GM21786 (cell line): ENCODE measurements at regions not wholly inside any gene's neighbourhood (a gene's known extent, or its start where the extent isn't known, plus 50 kb on each side); places are given as distances from the start of the nearest gene placed in this dataset.

ENCODE experiments used
- ATAC-seq: cut with Tn5 transposase; IDR thresholded peaks from one replicate; pipeline ENCODE4 v1.9.1; 2021; ENCODE audit not compliant: unreplicated experiment

DNA sequence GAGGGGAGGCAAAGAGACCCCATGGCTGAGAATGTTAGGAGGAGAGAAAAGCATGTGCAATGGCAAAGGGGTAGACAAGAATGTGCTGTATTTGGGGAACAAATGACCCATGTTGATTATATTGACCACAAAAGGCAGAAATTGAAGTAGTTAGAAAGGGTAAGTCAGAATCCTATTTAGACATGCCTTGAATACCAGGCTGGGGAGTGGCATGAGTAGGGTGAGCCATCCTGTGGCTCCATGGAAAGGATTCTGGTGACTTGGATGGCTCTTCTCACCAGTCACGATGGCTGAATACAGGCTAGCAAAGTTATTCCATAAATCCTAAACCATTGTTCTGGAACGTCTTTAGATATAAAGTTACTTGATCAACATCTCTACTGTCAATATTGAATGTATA is 73.4 kb upstream of the MEF2C start:
- ATAC-seq = no peak

DNA sequence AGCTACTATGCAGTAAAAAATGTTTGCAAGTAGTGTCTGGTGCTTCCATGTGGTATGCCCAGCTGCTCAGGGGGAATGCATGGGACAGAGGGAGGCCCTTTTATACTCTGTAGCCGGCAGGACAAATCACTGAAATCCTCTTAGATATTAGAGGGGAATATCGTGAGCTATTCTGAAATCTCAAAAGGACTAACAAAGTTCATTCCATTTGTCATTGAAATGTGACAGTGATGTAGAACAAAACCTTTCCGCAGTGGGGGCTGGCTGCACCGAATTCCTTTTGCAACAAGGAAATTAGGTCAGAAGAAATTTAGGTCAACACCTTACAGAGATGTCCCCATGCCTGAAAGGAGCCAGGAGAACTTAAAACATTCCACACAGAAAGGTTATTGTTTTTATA is 72.4 kb upstream of the MEF2C start:
- ATAC-seq = no peak

DNA sequence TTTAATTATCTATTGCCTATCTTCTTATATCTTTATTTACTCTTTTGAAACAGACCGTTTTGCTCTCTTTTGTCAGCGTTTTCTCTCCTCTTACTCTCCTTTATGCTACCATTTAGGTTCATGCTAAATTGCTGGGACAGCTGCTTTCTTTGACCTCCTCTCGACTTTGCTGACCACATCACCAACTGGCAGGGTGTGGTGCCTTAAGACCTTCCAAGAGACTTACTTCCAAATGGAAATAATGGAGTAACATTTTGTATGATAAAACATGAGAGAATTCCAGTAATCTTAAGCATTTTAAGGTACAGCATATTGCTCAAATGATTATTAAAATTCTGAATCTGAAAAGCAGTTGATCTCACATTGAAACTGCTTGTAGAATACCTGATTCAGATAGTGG is 71.5 kb upstream of the MEF2C start:
- ATAC-seq = no peak

DNA sequence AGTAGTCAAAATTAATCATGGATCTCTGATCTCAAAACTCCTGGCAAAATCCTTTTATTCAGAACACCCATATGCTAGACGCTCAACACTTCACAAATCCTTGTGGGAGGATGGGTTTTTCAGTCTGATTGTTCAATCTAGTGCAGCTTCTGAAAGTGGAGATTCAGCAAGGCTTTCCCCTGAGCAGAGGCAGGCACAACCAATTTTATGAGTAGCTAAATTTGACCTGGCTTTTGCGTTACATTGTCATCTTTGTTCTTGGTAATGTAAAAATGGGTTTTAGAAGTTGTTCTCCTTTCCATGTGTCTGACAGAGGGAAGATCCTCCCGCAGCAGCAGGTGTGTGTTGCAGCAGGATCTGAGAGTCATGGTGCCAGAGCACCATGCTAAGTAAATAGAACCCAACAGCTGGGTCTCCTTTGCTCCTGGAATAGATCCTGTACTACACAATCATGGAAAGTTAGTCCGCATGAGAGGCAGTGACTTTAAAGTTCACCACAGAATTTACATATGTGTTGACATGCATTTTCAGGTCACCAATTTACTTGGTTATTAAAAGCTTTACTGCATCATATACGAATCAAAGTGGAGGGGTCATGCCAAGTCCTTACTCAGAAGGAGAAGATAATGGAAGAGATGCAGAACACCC is 70.1 kb upstream of the MEF2C start:
- ATAC-seq = no peak

DNA sequence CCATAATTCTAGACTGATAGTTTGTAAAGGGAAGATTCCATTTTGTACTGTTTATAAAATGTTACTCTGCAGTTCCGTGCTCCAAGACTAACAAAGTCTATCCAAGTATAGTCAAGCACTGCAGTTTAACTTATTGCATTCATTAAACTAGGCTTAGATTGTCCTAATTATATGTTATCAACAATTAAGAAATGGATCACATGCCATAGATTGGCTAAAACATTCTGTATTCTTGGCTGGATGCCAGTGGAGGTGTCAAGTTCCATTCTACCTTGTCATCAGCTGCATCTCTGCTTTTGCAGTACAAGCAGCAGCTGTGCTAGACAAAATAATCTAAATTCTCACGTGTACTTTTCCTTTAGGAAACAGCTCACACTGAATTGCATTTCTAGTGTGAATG is 69.4 kb upstream of the MEF2C start:
- no peak for ATAC-seq

DNA sequence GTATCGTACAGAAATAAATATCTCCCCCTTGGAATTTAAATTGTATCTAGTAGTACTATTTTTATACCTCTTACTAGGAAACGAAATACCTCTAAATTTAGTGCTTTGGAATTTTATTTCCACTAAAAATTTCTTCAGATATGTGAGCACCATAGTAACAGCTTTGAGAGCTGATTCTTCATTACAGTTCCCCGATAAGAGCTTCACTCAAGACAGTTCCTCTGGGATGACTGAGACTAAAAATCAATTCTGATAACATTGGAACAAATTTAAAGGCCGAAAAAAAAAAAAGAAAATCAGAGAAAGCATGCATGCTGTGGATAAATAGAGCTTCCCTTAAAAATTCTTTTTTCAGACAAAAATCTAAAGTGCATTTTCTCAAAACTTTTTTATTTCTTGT is 68.5 kb upstream of the MEF2C start:
- no peak for ATAC-seq

DNA sequence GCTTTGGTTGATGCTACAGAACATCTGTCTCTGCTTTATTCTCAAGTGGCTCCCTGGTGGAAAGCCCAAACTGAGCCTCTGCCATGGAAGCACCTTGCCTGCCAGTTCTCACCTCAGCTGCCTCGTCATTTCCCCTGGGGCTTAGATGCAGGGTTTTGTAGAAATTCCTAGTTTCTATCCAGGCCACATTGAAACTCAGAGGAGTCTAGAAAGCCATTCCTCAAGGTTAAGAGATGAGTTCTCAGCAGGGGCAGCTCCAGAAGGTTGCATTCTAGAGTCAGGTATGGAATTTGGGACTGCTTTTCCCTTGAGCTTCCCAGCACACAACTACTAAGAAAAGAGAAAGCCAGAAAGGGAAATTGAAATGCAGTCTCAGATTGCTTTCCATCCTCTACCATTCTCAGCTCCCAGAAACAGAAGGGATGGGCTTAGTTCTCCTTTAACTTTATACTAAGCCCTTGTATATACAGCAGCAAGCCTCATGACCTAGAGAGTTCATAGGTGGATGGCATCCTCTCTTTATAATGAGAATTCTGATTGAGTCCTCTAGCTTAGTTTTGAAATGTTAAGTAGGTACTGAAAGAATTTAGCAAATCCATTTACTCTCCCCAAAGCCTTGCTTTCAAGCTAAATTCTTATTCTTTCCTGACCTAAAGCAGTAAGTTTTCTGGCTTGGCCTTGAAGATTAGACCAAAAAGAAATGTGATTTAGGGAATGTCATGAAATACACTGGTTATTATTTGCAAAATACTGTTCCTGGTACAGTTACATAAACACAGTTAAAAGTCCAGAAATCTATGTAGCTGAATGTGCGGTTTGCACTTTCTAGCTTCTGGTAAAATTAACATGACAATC is 66.0 kb upstream of the MEF2C start:
- no peak for ATAC-seq

DNA sequence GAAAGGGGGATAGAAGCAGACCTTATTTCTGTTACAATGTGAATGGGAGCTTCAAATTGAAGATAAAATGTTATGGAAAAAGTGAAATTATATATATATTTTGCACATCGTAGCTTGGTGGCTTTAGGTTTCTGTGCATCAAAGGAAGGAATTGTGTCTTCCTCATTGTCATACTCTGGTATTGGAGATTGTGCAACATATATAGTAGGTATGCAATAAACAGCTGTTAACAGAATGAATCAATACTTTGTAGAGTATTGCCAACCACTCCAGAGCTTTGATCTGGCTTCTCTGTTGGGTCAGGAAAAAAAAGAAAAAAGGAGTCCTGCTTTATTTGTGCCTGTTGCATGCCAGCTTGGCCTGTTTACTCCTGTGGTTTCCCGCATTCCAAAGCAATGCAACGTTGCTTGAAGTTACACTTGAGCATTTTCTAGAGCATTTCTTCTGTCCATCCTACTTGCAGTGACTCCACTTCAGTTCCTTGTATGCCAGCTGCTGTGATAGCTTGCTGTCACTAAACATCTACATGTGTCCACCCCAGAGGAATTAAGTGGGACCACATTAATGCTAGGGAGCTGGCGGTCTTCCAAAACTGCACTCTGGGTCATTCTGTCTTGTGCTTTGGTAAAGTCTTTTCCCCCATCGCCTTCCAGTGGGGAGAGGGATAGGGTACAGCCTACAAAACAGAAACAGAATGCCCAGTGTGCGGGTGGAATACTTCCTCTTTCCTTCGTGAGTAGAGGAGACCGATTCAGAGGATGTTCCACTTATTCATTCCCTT is 62.0 kb upstream of the MEF2C start:
- no peak for ATAC-seq

DNA sequence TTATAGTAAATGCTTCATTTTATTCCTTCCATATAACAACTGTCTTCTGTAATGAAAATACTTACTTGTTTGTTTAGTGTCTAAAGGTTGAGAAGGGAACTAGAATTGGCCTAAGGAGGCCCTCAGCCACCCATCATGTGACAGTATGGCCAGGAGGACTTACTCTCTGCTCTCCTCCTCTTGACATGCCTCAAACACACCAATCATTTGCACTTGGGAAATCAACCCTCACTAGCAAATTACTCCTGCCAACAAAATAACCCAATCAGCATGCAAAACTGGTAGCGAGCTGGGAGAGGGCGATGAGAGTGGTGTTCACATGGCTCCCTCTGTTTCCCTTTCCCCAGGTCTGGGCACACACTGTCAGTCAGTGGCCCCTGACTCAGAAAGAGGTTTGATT is 58.6 kb upstream of the MEF2C start:
- no peak for ATAC-seq

DNA sequence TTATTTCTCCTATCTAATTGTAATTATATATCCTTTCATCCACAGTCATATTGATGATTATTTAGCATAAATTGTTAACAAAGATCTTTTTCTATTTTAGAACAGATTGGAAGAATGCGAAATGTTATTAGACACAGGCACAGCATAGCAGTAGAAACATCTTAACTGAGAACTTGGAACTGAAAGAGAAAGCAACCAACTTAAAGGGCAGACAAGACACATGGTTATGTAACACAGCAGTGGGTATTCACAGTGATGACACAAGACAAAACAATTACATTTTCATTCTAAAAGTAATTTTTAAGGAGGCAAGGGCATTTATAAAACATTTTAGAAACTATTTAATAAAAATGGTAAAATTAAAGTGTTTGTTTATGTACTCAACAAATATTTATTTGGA is 57.7 kb upstream of the MEF2C start:
- peak; percentile 97 for ATAC-seq

DNA sequence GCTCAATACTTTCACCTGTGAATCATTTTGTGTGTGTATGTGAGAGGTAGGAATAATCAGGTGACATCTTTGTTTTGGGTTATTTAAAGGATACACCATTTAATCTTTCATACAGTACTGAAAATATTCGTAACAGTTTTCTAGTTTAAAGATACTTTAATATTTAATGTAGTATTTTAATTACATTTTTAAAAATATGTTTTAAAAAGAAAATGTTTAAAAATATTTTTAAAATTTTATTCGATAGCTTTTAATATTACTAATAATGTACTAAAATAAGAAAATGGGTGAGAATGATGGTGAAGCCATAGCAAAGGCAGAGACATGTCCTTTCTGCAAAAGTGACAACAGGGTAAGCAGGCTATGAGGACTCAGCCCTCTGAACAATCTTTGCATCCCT is 56.3 kb upstream of the MEF2C start:
- no peak for ATAC-seq

DNA sequence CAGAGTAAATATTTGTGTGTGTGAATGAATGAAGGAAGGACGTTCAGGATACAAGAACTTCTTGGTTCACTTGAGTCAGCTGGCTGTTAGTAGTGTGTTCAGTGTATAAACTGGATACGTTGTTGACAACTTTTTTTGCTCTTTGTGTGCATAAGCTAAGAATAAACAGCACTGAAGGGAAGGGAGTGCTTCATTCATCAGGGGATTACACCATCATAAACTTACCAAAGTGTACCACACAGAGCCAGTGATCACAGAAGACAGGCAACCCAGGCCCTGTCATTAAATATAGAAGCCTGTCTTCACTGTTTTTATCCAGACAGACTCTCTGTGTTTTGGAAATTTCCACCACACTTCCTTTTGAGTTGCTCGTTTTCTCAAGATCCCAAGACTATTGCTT is 55.5 kb upstream of the MEF2C start:
- no peak for ATAC-seq

DNA sequence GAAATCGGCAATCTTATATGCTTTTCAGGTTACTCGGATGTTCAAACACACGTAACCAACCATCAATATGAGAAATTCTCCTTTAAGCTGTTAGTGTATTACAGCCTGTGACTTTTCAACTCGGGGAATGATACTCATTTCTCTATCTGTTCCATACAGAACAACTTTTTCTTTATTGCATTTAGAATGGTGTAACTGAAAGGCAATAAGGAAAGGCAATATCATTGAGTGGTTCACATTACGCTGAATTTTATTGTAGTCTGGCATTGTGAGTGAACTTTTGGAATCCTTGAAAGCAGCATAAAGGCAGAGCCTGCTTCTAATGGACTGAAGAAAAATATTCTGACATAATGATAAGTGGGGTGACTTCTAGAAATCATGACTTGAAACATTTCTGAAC is 54.4 kb upstream of the MEF2C start:
- no peak for ATAC-seq

DNA sequence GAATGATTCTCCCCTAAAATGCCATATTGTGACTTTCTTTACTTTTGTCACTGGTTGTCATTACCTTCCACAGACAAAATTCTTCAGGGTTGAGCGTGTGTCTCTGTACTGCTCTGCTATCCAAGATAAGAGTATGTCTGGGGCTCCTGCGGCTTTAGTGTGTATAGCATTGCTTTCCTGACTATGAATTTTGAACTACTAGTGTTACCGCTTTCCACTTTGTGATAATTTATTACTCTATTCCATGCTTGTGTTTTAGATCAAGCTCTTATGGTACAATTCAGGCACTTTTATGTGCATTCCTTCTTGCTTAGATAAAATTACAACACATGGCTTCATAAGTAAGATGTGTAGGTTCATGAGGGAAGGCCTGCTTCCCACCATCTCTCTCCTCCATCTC is 51.5 kb upstream of the MEF2C start:
- no peak for ATAC-seq
